Calu3 (cell line): ENCODE measurements at regions not wholly inside any gene's neighbourhood (a gene's known extent, or its start where the extent isn't known, plus 50 kb on each side); places are given as distances from the start of the nearest gene placed in this dataset.

ENCODE experiments used
- BruUV-seq: library from RNA; stranded (reverse); fragments of 400-500 nt; replicated peaks from 2 replicates; lab custom pipeline; 2021; lab: Mats Ljungman, UMichigan
- CTCF ChIA-PET: fragments of 300-600 bp; sonication (Branson Sonifier 250); formaldehyde crosslinking; loops from one replicate; lab custom pipeline; 2022; ENCODE audit warnings: antibody characterized with exemption; lab: Charles Lee
- DNase-seq: peaks from one replicate; pipeline ENCODE4 v3.0.0; 2022
- H3K27ac Mint-ChIP-seq: one replicate; pipeline ENCODE4 v1.8.0; 2022; ENCODE audit warnings: mixed read lengths; ENCODE audit not compliant: unreplicated experiment
- H3K27me3 Mint-ChIP-seq: one replicate; pipeline ENCODE4 v1.8.0; 2022; ENCODE audit warnings: mixed read lengths; ENCODE audit not compliant: unreplicated experiment
- H3K36me3 Mint-ChIP-seq: one replicate; pipeline ENCODE4 v1.8.0; 2022; ENCODE audit warnings: mild to moderate bottlenecking, moderate library complexity, mixed read lengths; ENCODE audit not compliant: insufficient read depth, unreplicated experiment
- H3K4me1 Mint-ChIP-seq: one replicate; pipeline ENCODE4 v1.8.0; 2022; ENCODE audit warnings: mild to moderate bottlenecking, low read depth, mixed read lengths; ENCODE audit not compliant: unreplicated experiment
- H3K4me3 Mint-ChIP-seq: one replicate; pipeline ENCODE4 v1.8.0; 2022; ENCODE audit warnings: mild to moderate bottlenecking, low read depth, moderate library complexity, mixed read lengths; ENCODE audit not compliant: unreplicated experiment
- H3K9me3 Mint-ChIP-seq: one replicate; pipeline ENCODE4 v1.8.0; 2022; ENCODE audit warnings: low read depth, mixed read lengths; ENCODE audit not compliant: unreplicated experiment
- intact Hi-C: fragments of 100-400 bp; cut with micrococcal nuclease; formaldehyde crosslinking; loops from one replicate; pipeline ENCODE4 v1.10.0; 2022; ENCODE audit not compliant: unreplicated experiment
- TF ChIP-seq, protein P1 (sequence below): fragments of 200-600 bp; IDR thresholded peaks from one replicate; pipeline ENCODE4 v1.8.0; 2022; ENCODE audit warnings: antibody characterized with exemption; ENCODE audit not compliant: unreplicated experiment

DNA sequence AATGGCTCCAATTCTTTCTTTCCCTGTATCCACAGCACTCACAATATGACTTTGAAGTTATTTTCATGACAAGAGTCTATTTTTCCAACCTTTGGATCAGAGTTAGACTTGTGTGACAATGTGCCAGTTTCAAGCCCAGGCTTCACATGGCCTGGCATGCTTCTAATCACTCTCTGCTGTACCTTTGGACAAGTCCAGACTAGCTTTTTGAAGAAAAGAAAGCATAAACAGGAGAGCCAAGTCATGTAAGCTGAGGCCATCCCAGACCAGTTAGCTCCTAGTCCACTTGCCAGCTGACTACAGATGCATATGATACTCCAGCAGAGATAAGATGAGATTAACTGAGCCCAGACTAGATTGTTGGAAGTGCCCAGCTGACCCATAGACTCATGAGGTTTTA, 513.6 kb upstream of the C9orf72 start:
- H3K4me1 Mint-ChIP-seq: no peaks in the 10 kb centered on the region
- intact Hi-C loops: no loop called here
- no peak overlapping the region for H3K27ac Mint-ChIP-seq
- TF ChIP-seq, protein P1, sequence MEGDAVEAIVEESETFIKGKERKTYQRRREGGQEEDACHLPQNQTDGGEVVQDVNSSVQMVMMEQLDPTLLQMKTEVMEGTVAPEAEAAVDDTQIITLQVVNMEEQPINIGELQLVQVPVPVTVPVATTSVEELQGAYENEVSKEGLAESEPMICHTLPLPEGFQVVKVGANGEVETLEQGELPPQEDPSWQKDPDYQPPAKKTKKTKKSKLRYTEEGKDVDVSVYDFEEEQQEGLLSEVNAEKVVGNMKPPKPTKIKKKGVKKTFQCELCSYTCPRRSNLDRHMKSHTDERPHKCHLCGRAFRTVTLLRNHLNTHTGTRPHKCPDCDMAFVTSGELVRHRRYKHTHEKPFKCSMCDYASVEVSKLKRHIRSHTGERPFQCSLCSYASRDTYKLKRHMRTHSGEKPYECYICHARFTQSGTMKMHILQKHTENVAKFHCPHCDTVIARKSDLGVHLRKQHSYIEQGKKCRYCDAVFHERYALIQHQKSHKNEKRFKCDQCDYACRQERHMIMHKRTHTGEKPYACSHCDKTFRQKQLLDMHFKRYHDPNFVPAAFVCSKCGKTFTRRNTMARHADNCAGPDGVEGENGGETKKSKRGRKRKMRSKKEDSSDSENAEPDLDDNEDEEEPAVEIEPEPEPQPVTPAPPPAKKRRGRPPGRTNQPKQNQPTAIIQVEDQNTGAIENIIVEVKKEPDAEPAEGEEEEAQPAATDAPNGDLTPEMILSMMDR: no peak
- H3K36me3 Mint-ChIP-seq: no peaks in the 10 kb centered on the region
- CTCF ChIA-PET: no interaction called here
- DNase-seq: no peak
- BruUV-seq: no TSS peak
- no peak overlapping the region for H3K4me3 Mint-ChIP-seq
- peaks cover 11% of the 10 kb centered on the region for H3K27me3 Mint-ChIP-seq
- H3K9me3 Mint-ChIP-seq: no peaks in the 10 kb centered on the region

DNA sequence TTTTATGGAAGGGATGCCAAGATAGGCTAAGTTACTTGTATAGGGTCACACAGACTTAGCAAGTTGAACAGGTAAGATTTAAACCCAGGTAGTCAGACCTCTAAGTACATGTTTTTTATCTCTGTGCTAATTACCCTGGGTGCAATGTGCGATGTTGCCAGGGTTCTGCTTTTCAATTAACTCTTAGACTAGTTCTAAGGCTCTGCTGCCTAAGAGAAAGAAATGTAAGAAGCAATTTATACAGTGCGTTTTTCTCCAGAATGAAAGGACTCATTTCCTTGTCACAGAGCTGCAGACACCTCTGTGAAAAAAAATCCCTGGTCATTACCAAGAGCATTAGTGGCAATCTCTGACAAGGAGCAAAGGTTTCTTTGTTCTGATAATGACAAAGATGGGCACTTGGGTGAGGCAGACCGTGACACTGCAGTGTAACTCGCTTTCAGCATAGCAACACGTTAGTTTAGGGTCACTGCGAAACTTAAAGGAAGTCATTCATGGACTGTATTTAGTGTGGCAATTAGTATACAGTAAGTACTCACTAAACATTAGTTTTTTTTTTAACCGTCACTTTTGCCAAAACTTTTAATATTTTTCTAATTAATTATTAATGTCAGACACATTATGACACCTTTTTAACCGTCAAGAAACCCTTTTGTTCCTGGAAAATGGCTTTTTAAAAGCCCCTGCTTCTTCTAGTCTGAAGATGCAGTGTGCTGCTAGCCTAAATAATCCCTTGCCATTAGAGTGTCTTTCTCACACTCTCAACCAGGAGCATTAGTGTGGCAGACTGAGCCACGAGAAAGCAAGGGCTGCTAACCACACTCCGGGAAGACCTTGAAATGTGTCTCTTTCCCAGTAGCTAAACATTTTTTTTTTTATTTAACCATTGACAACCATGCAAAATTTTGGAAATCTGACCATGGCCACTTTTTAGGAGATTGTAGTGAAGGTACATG, 520.0 kb upstream of the C9orf72 start:
- Mint-ChIP-seq H3K9me3 (no peaks in the 10 kb centered on the region), H3K4me3 (no peak overlapping the region), H3K4me1 (no peaks in the 10 kb centered on the region), H3K27ac (no peak overlapping the region), H3K27me3 (no peaks in the 10 kb centered on the region), H3K36me3 (no peaks in the 10 kb centered on the region)
- DNase-seq: no peak
- CTCF ChIA-PET: no interaction called here
- intact Hi-C loops: no loop called here
- TF ChIP-seq, protein P1: no peak
- no TSS peak for BruUV-seq

DNA sequence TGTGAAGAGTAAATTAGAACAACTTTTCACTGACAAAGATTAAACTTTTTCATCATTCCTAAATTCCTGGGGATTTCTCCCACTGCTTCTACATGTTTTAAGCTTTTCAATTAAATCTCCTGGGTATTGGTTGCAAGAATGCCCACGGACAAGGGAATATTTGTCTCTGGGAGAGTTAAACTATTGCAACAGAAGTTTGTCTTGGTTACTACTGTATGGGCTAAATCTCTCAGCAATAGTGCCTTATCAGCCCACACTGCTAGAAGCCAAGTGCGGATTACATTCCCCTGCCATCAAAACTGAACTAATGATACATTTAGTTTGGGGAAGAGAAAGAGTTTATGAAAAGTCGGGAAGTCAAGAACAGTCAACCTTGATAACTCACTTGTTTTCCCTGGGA, 528.2 kb upstream of the C9orf72 start:
- H3K4me1 Mint-ChIP-seq: no peaks in the 10 kb centered on the region
- no TSS peak for BruUV-seq

DNA sequence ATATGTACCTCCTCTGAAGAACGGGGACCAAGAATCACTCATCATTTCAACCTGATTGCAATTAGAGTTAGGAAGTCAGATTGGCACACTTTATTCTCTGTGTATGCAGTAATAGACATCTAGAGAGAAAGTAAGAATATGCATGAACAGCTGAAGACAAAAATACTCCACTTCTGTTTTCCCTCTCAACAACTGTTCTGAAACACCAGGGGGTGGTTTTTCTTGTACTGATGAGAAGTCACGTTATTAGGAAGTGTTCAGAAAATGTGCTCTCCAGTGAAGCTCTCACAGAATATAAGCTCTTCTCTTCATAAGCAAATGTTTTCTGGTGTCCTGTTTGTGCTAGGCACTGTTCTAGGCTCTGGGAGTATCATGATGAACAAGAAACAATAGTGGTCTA, 531.7 kb upstream of the C9orf72 start:
- TF ChIP-seq, protein P1: no peak
- intact Hi-C loops: no loop called here
- BruUV-seq: no TSS peak
- no peak for DNase-seq
- Mint-ChIP-seq H3K27me3 (peaks cover 14% of the 10 kb centered on the region), H3K4me1 (no peaks in the 10 kb centered on the region), H3K4me3 (no peak overlapping the region), H3K36me3 (no peaks in the 10 kb centered on the region), H3K9me3 (no peaks in the 10 kb centered on the region), H3K27ac (no peak overlapping the region)
- CTCF ChIA-PET: no interaction called here

More for the DNA sequence above, 528.2 kb upstream of the C9orf72 start:
- peaks cover 3% of the 10 kb centered on the region for H3K27me3 Mint-ChIP-seq
- CTCF ChIA-PET: no interaction called here
- H3K27ac Mint-ChIP-seq: no peak overlapping the region
- DNase-seq: no peak
- intact Hi-C loops: no loop called here
- no peak overlapping the region for H3K4me3 Mint-ChIP-seq
- no peaks in the 10 kb centered on the region for H3K36me3 Mint-ChIP-seq
- TF ChIP-seq, protein P1: no peak
- no peaks in the 10 kb centered on the region for H3K9me3 Mint-ChIP-seq
